CD4-positive, alpha-beta T cell treated with Interleukin-10 for 1 hour (primary cell): ENCODE measurements at regions not wholly inside any gene's neighbourhood (a gene's known extent, or its start where the extent isn't known, plus 50 kb on each side); places are given as distances from the start of the nearest gene placed in this dataset.

Experiments used
- DNase-seq: peaks from one replicate; pipeline ENCODE4 v3.0.0-alpha.2; 2020

DNA sequence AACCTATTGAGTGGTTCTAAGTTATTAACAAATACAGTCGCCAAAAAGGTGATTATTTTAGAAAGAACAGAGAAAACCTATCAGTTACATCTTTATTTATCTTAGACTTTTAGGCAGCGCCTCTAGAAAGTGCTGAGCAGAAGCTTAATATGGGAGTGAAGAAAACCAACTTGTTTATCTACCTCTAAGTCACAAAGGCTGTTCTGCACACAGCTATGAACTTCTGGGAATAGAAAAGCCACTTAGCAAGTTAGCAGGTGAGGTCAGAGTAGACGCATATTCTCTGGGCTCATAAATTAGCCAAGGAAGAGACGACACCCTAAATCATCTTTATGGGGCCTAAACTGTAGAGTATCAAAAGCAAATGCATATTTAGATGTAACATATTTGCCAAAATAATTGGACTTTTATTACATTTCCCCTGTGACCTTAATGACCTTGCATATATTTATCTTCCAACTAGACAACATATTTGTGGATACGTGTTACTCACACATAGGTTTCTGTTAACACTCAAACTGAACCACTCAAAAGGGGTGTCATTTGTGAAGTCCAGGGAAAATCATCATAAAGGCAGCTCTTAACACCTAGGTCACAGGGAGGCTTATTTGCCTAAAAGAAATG is 267.1 kb downstream of the ADGB start:
- no peak for DNase-seq

DNA sequence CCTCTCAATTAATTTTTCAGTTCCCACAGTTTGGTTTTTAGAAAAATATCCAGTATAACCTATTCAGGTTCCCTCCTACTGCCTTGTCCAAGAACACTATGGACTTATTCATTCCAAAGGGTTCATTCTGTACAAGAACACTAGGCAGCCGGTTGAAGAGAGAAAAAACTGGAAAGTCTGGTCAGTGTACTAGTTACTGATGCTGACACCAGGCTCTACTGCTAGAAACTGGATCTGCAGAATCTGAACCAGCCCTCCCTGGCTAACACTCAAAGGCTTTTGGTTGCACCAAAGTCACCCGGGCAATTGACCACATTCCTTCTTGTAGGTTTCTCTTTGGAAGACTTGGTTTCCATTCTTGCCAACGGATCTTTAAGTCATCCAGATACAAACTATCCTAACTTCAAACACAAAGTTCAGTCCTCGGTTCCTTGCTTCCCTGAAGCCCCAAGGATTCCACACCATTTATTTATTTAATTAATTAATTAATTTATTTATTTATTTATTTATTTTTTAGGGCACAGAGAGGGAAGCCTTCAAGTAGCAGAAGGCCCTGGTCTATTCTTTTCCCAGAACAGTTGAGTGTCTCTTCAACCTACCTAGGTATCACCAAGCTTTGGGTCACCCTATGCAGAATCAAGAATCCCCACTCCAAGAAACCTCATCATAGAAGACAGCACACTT is 268.1 kb downstream of the ADGB start:
- no peak for DNase-seq

DNA sequence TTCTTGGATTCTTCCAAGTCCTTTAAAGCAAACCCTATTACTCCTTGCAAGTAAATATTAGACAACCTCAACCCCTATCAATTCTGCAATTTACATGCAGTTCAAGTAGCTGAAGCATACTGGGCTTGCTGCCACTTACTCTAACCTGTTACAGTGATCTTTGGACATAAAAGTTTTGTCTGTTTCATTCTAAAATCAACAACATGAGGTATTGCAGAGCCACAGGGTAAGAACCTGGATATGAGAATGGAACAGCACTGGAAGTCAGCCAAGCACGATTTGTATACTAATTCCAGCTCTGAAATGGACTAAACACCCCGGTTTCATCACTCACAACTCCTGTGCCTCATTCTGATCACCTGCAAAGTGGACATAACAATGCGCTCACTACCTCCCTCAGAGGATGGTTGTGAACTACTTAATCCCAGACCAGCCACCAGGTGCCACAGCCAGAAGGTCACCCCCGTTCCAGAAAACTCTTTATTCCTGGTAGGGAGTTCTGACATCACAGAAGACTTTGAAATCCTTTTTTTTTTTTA is 270.0 kb downstream of the ADGB start:
- DNase-seq: no peak

DNA sequence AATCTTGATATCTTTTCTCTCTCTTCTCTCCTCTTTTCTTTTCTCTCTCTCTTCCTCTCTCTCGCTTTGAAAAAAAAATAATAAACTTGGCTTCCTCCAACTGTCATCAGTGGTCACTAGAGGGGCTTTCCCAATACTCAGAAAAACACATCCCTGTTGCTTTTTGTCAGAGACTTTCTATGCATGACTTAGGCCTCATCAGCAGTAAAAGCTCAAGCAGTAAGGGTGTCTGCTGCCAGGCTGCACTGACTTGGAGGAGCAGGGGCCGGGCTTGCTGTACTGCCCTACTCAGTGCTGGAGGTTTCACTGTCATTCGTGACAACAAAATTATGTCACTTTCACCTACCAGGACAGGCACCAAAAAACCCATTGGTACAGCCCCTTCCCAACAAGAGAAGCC is 272.0 kb downstream of the ADGB start:
- no peak for DNase-seq

DNA sequence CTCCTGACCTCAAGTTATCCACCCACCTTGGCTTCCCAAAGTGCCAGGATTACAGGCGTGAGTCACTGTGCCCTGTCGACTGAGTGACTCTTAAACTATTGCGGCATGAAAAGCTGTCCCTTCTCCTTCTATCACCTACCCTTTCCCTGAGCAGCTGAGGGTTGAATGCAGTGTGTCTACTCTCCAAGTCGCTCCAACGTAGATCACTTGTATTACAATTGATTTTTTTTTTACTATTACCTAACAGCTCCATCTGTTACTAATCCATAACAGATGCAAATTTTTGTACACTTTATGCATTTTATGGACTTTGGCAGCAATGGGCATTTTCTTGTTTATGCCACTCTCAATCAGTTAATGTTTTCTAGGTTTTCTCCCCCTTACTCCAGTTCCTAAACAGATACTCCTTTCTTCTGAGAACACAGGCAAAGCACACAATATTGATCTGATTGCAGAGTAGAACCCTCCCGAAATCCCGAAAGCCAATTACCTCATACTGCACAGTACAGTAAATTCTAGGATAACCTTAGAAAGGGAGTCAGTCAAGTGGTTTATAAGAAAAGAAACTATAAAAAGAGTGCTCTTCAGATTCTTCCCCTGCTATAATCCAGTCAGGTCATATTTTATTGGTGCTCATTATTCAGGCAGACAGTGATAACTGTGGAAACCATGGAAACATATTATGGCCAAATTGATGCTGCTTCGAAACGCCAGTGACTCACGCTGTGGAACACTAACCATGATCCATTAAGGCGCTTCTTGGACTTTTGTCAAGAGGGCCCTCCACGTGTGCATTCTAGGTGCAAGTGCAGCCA is 273.0 kb downstream of the ADGB start:
- DNase-seq: no peak

DNA sequence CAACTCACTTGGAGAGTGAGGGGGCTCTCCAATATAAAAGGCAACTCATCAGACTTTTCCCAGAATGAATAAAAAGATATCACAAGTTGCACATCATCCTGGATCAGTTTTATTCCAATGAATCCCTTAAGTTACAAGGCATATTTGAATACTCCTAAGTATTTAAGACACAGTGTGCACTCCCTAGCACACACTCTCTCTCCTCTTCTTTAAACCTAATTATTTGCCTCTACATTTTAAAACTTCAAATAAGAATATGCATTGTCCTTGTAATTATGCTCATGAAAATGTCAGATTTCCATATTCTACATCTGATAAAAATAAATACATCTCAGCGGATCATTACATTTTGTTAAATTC is 273.6 kb downstream of the ADGB start:
- no peak for DNase-seq

DNA sequence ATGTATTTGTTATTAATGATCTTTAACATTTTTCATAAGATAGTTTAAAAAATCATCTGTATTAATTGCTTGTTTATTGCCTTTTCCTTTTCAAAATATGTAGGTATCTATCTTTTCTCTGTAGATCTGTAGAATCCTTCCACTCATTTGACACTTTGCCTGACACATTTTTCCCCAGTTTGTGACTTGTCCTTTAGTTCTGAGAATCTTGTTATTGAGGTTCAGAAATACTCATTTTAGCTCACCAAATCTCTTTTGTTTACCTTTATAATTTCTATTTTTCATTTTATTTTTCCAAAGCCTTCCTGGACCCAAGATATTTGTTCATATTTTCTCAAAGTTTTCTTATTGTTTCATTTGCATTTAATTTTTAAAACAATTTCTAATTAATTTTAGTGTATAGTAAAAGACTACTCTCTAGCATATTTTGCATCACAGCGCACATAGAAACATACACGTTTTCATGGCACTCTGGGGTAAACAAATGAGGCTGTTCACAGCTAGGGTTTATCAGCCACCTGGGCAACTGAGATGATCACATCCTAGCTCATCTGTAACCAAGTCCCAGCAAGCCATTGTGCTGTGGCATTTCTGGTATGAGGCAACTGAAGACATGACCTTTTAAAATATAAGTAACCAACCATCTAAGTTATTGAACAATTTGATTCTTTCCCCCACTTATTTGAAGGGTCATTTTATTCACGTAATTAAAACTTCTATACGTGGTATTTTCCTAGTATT is 275.7 kb downstream of the ADGB start:
- DNase-seq: no peak

DNA sequence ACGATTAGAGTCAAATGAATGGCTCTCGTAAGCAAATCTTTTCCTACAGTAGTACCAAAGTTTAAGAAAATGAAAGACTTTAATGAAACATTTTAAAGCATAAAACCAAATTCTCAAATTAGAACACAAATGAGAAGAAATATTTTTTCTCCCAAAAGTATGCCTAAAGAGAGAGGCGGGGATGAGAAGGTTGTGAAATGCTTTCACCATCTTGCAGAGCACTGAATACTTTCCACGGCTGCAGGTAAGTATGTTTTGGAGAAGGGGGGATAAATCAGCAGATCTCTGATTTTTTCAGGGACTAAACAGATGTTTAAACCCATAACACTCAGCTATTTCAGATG is 277.1 kb downstream of the ADGB start:
- no peak for DNase-seq

DNA sequence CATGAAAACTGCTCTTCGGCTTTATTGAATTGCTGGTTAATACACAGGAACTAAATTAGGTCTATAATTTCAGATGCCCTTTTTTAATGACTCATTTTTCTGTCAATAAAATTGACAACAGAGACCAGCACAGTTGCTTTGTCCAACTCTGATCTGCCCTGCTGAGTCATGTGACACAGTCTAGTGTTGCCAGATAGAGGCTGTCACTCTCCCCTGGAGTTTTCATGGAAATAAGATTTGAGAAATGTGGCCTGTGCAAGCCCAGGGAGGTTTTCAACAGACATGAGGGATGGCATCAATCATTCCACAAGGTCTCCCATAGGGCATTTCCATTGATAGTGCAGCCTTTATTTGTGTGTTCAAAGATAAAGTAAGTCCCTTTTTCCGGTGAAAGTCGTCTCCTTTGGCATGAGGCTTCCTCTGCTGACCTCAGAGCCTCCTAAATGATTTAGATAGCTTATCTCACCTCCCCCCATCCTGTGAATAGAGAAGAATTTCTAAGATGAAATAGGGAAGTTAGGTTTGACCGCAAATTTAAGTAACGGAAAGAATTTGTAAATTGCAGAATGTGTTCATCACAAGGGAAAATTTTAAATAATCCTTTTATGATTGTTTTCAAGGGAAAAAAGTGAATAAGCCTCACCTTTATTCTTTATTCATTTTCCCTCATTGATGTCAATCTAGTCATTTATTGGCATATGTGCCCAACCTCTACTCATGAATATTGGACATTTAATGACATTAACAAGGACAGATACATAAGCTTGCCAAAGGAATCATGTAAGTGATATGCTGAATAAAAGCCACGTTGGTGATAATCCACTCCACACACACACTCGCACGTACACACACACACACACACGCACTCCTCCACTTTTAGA is 277.7 kb downstream of the ADGB start:
- no peak for DNase-seq

DNA sequence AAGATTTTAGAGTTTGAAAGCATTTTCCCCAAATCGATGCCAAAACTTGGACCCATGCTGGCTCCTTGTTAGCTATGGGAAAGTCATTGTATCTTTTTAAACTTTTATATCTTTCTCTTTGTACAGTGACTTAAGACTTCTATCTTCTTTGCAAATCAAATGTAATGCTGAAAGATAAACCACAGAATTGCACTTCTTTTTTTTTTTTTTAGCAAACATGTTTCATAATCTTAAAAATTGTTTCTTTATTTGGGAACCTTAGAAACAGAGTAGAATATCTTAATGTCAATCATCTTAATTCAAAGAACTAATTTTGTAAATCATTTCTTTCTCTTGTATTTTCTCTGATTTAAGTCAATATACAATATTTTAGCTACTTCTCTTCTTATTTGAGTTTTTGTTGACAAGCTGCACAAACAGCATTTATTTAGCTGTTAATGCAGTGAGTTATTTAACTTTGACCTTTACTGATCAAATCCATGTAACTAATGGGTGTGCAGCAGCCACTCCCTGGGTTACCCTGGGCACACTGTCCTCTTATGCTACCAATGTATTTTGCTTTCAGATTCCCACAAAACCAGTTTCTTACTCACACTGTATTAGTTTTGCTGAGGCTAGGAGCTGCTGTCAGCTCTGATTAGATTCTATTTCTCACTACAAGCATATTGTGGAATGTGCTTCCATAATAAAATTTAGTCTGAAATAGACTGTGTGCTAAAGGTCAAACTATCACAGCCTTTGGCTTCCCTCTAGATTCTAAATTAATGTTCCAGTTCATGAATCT is 279.6 kb downstream of the ADGB start:
- no peak for DNase-seq

DNA sequence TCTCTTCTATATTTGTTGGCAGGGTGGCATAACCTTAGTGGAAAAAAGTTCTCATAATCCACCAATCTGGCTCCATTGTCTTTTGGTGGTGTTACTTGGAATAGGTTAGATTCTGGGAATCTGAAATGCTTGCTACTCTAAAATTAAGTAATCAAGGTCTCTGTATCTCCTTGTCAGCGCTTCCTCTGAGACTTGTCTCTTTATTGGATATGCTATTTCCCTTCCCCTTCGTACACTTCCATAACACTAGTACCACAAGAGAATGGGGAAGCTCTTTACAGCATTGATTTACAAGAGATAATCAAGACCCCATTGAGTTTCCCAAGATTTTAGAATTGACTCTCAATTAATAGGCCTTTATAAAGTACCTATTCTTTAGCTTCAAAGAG is 280.2 kb downstream of the ADGB start:
- no peak for DNase-seq

DNA sequence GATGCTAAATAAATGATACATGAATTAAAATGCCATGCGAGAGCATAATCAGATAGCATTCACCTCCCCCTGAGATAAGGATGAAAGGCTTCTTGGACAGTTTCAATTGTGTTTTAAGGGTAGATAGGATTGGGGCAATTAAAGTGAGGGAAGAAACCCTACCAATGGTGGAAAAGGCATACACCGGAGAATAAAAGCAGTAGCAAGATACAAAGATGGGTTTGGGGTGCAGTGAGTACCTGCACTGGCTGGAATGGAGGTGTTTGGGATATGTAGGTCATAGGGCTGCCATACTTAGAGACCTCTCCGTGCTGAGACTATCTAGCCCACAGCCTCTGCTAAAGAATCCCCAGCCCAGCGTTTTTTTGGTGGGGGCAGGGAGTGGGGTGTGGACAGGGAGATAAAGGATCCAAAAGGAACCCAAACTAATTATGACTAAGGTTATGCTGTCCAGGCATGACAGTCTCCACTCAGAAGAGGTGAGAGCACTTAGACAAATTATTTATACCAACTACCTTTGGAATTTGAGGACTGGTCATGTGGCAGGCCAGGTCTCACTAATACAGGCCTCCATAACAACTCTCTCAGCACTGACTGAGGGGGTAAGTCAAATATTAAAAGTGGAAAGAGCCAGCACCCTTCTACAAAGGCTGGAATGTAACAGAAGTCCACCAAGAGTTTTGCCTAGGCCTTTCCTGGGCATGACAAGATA is 280.8 kb downstream of the ADGB start:
- no peak for DNase-seq

DNA sequence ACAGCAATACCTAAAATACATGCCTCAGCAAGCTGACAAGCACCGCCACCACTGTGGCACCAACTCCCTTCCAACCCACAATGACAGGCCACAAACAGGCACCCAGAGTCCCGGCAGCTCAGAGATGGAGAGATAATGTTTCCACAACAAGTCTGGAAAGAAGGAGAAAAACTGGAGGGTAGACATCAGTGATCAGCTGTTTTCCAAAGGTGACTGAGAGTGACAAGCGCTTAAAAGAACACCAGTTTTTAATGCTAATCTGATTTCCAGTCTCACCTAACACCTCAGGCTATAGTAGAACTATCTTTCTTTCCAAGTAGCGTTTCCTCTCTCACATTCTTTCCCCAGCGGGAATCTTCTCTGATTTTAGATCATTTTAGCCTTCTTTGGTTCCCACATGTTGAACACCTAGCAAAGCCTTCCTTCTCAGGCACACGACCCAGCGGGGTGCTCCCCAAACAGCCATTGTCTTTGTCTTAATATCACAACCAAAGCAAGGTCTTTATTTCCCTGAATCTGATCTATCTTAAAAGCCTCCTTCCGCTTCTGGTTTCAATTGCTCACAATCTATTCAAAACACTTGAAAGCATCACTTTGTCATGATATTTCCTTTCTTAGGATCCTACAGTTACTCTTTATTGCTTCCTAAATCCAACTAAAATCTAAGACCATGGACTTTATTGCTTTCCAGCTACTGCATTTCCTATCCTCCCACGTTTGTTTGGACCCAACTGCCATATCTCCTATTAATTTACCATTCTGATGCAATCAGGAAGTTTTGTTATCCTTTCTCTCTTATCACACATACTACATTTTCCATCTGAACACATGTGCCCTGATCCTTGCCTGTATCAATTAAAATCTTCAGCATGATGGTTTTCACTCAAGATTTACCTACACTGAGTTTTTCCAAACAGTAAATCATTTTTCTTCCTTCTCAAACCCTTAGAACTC is 282.7 kb downstream of the ADGB start:
- DNase-seq: no peak

DNA sequence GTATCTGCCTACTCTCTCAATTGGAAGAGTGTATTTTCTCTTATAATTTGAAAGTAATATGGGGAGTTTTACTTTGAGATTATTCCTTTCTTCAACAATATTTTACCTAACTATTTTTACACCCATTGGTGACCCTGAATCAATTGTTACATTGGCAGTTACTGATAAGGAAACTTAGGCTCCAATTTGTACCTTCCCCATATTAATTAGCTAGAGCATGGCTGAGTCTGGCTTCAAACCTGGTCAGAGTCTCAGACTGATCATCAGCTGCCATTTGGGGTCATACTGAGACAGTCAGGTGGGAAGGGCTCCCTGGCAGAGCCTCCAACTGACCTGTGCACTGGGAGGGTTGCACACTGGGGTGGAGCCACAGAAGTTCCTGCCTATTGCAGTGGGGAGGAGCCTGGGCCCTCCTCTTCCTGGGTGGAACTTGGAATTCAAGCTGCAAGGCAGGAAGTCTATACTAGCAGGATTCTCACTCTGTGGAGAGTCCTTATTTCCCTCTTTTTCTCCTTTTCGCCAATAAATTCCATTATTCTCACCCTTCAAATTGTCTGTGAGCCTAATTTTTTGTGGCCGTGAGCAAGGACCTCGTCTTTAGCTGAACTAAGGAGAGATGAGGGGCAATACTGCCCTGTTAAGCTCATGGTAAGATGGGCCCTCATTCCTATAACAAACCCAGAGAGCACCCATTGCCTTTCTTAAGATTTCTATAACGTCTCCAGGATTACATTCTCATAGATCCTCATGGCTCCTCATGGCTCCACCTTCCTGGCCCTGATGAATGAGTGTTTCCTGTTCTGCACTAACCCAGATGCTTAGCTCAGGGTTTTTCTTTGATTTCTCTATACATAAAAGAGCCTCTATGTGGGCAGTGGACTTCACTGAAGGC is 285.1 kb downstream of the ADGB start:
- no peak for DNase-seq

DNA sequence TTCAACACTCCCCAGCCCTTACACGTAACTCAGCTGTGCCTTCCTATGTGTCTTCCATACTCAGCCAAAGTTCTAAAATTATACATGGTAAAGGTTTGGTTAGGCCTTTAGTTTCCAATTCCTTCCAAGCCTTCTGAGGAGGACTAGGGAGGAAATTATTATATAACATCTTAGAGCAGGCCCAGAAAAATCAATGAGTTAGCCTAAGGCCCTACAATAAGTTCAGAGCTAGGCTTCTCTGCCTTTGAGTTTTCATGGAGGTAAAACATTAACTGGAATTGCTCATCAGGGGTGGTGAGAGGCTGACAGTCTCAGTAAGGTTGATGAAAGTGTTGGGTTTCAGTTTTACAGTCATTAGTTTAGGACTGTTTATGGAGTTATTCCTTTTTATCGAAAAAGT is 286.0 kb downstream of the ADGB start:
- DNase-seq: no peak

DNA sequence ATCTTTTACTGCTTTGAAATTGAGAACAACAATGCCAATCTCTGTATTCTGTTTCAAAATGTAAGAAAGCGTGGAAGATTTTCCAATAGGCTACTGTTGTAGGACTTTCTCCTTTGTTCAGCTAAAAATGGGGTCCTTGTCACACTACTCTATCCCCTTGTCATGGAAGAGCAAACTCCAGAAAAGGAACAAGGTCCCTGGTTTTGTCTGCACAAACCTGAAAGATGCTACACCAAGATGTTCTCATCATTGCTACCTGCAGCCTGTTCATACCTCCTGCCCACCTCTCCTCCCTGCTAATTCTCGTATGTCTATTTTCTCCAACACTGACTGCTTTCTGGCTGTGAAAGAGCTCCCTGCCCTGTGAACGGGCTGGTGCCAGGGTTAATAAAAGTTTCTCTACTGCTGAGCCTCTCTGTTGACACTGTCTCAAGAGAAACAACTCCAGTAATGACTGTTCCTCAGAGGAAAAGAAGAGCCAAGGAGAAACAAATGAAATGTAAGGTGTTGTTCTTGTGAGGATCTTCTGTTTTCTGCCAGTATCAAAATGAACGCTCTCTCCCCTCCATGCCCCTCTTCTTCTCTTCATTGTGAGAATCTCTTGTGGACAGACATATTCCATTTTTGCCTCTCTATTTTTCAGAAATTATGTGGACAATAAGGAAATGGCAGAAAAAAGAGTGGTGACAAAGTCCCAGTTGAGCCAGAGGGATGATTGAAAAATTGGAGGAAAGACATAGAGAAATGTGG is 287.1 kb downstream of the ADGB start:
- DNase-seq: no peak

DNA sequence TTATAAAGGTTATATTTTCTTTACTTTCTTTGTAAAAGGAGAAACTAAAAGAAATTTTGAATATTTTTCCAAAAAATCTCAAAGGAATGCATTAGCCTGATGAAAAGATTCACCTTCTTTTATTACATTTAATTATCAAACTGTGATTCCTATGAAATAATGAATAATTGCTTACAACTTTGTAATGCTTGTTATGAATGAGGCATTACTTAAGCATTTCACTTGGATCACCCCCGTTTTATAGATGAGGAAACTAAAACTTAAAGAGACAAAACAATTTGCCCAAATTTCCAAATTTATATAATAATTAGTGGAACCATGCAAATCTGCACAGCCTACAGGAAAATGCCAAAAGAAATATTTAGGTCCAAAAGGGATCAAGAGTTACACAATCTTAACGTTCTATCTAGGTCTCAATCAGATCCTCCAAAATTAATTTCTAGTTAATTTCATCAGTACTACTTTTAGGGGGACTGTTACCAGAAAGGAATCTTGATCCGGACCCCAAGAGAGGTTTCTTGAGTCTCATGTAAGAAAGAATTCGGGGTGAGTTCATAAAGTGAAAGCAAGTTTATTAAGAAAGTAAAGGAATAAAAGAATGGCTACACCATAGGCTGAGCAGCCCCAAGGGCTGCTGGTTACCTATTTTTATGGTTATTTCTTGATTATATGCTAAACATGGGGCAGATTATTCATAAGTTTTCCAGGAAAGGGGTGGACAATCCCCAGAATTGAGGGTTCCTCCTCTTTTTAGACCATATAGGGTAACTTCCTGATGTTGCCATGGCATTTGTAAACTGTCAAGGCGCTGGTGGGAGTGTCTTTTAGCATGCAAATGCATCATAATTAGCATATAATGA is 288.0 kb downstream of the ADGB start:
- no peak for DNase-seq
